ENCODE measurements at regions not wholly inside any gene's neighbourhood (a gene's known extent, or its start where the extent isn't known, plus 50 kb on each side); places are given as distances from the start of the nearest gene placed in this dataset.

- DNase-seq (ENCODE audit: low spot score in 2 of 2), result peak in 1 of 2 donors; percentile 33
- no peak overlapping the region for H3K4me3 ChIP-seq
- H3K27ac ChIP-seq, result no peak overlapping the region
- no peaks in the 10 kb centered on the region for H3K27me3 ChIP-seq
- TF ChIP-seq CTCF (IDR thresholded peaks at IDR 0.05), result no peak
- H3K4me1 ChIP-seq, result no peaks in the 10 kb centered on the region
- no peaks in the 10 kb centered on the region for H3K9me3 ChIP-seq
- no peaks in the 10 kb centered on the region for H3K36me3 ChIP-seq
- intact Hi-C loops (cut with DNase I), result no loop called here
Observed at GRCh38 chr1:29852248-29852647, 615.9 kb downstream of the PTPRU start.

GRCh38 chr1:29851691-29852090, 615.4 kb downstream of the PTPRU start:
- Histone ChIP-seq H3K9me3 (no peaks in the 10 kb centered on the region), H3K27ac (no peak overlapping the region), H3K36me3 (no peaks in the 10 kb centered on the region), H3K4me1 (no peaks in the 10 kb centered on the region), H3K4me3 (no peak overlapping the region), H3K27me3 (no peaks in the 10 kb centered on the region)
- no peak for TF ChIP-seq CTCF (IDR thresholded peaks at IDR 0.05)
- peak in 1 of 2 donors; percentile 30 for DNase-seq (ENCODE audit: low spot score in 2 of 2)
- intact Hi-C loops (cut with DNase I), result no loop called here

- Histone ChIP-seq H3K27ac (no peak overlapping the region), H3K9me3 (no peaks in the 10 kb centered on the region), H3K36me3 (no peaks in the 10 kb centered on the region), H3K27me3 (no peaks in the 10 kb centered on the region), H3K4me1 (no peaks in the 10 kb centered on the region), H3K4me3 (no peak overlapping the region)
- peak in 1 of 2 donors; percentile 30 for DNase-seq (ENCODE audit: low spot score in 2 of 2)
- no peak for TF ChIP-seq CTCF (IDR thresholded peaks at IDR 0.05)
- intact Hi-C loops (cut with DNase I), result loop anchor here (5.0 kb wide), 1 partner anchor 613 kb away; the partner anchor contains the start of gene PTPRU
Observed at GRCh38 chr1:29849991-29850757, 613.9 kb downstream of the PTPRU start.

- H3K4me3 ChIP-seq, result no peak overlapping the region
- no peak overlapping the region for H3K27ac ChIP-seq
- H3K4me1 ChIP-seq, result no peaks in the 10 kb centered on the region
- no peaks in the 10 kb centered on the region for H3K27me3 ChIP-seq
- no peaks in the 10 kb centered on the region for H3K9me3 ChIP-seq
- DNase-seq (ENCODE audit: low spot score in 2 of 2), result peak in 1 of 2 donors; percentile 49
- H3K36me3 ChIP-seq, result no peaks in the 10 kb centered on the region
- TF ChIP-seq CTCF (IDR thresholded peaks at IDR 0.05), result peak in 2 of 3 experiments; percentile 14 to 44
- intact Hi-C loops (cut with DNase I), result loop anchor here (5.0 kb wide), 1 partner anchor 612 kb away; the partner anchor contains the start of gene PTPRU
Observed at GRCh38 chr1:29849038-29849750, 612.9 kb downstream of the PTPRU start.

- no peaks in the 10 kb centered on the region for H3K27me3 ChIP-seq
- no peak for DNase-seq (ENCODE audit: low spot score in 2 of 2)
- intact Hi-C loops (cut with DNase I), result loop anchor here (5.0 kb wide), 1 partner anchor 609 kb away; the partner anchor contains the start of gene PTPRU
- no peak overlapping the region for H3K4me3 ChIP-seq
- no peak overlapping the region for H3K27ac ChIP-seq
- no peaks in the 10 kb centered on the region for H3K9me3 ChIP-seq
- H3K4me1 ChIP-seq, result no peaks in the 10 kb centered on the region
- no peak for TF ChIP-seq CTCF (IDR thresholded peaks at IDR 0.05)
- H3K36me3 ChIP-seq, result no peaks in the 10 kb centered on the region
Observed at GRCh38 chr1:29845910-29846309, 609.6 kb downstream of the PTPRU start.
